ENCODE measurements at regions not wholly inside any gene's neighbourhood (a gene's known extent, or its start where the extent isn't known, plus 50 kb on each side); places are given as distances from the start of the nearest gene placed in this dataset.

- Histone ChIP-seq H3K9ac (ENCODE audit: control insufficient read depth, insufficient read depth, low read length) (no peak overlapping the region), H3K4me3 (no peak overlapping the region), H2AFZ (ENCODE audit: control insufficient read depth, low read depth, low read length) (no peak overlapping the region), H3K9me3 (replicated peaks; ENCODE audit: control insufficient read depth, insufficient read depth, low read length) (no peaks in the 10 kb centered on the region), H3K4me1 (ENCODE audit: control insufficient read depth, insufficient read depth, low read length) (no peaks in the 10 kb centered on the region), H3K79me2 (ENCODE audit: control insufficient read depth, insufficient read depth, low read length) (no peaks in the 10 kb centered on the region), H3K36me3 (ENCODE audit: control insufficient read depth in 2 of 2, insufficient read depth in 2 of 2, low read length in 1 of 2) (no peaks in the 10 kb centered on the region), H4K20me1 (ENCODE audit: control insufficient read depth, insufficient read depth) (no peaks in the 10 kb centered on the region), H3K27me3 (replicated peaks in 1 of 2; ENCODE audit: control insufficient read depth in 2 of 2, insufficient read depth in 2 of 2, low read length in 1 of 2) (no peaks in the 10 kb centered on the region), H3K4me2 (ENCODE audit: control insufficient read depth, insufficient read depth) (no peak overlapping the region), H3K27ac (ENCODE audit: control insufficient read depth, insufficient read depth) (no peak overlapping the region)
- in situ Hi-C loops (cut with MboI) = no loop called here
- intact Hi-C loops (cut with micrococcal nuclease; ENCODE audit: unreplicated experiment) = no loop called here
- DNase-seq (ENCODE audit: low read depth, low spot score) = no peak
- FAIRE-seq = no peak
- ATAC-seq = no peak
- RAD21 ChIA-PET (ENCODE audit: unreplicated experiment) = interaction anchor here (1.6 kb wide), 1 partner anchor 11 kb away, joined by 5 read pairs; no protein-coding TSS in a partner anchor
- TF ChIP-seq RCOR1 (conservative IDR thresholded peaks at IDR 0.05; ENCODE audit: low read depth, low read length) = no peak
- no peak for TF ChIP-seq IKZF2 (IDR thresholded peaks at IDR 0.05)
- TF ChIP-seq EED (IDR thresholded peaks at IDR 0.05; ENCODE audit: low read depth) = no peak
- SMC1A ChIA-PET (ENCODE audit: uncharacterized antibody, unreplicated experiment) = interaction anchor here (1.3 kb wide), 1 partner anchor 79 kb away, joined by 3 read pairs; no protein-coding TSS in a partner anchor
- POLR2A ChIA-PET = no interaction called here
- BruUV-seq (replicated peaks) = no TSS peak
- CTCF ChIA-PET = interaction anchor here (1.3 kb wide), 1 partner anchor 33 kb away, joined by 3 read pairs; no protein-coding TSS in a partner anchor
Measured at GRCh38 chr3:103137830-103138229, 703.0 kb downstream of the ZPLD1 start.

- no peaks in the 10 kb centered on the region for H3K9me3 ChIP-seq (replicated peaks; ENCODE audit: control insufficient read depth, insufficient read depth, low read length)
- H3K27ac ChIP-seq (ENCODE audit: control insufficient read depth, insufficient read depth) = no peak overlapping the region
- intact Hi-C loops (cut with micrococcal nuclease; ENCODE audit: unreplicated experiment) (no loop called here), in situ Hi-C loops (cut with MboI) (no loop called here)
- BruUV-seq (replicated peaks) = no TSS peak
- H3K9ac ChIP-seq (ENCODE audit: control insufficient read depth, insufficient read depth, low read length) = no peak overlapping the region
- H3K36me3 ChIP-seq (ENCODE audit: control insufficient read depth in 2 of 2, insufficient read depth in 2 of 2, low read length in 1 of 2) = no peaks in the 10 kb centered on the region
- RAD21 ChIA-PET (ENCODE audit: unreplicated experiment) = no interaction called here
- SMC1A ChIA-PET (ENCODE audit: uncharacterized antibody, unreplicated experiment) = no interaction called here
- no peak overlapping the region for H3K4me2 ChIP-seq (ENCODE audit: control insufficient read depth, insufficient read depth)
- H3K27me3 ChIP-seq (replicated peaks in 1 of 2; ENCODE audit: control insufficient read depth in 2 of 2, insufficient read depth in 2 of 2, low read length in 1 of 2) = no peaks in the 10 kb centered on the region
- ATAC-seq (no peak; the same call in 2 of the 3 replicates), DNase-seq (ENCODE audit: low read depth, low spot score) (no peak), FAIRE-seq (no peak)
- no peaks in the 10 kb centered on the region for H3K79me2 ChIP-seq (ENCODE audit: control insufficient read depth, insufficient read depth, low read length)
- CTCF ChIA-PET = no interaction called here
- no peaks in the 10 kb centered on the region for H3K4me1 ChIP-seq (ENCODE audit: control insufficient read depth, insufficient read depth, low read length)
- no peaks in the 10 kb centered on the region for H4K20me1 ChIP-seq (ENCODE audit: control insufficient read depth, insufficient read depth)
- H2AFZ ChIP-seq (ENCODE audit: control insufficient read depth, low read depth, low read length) = no peak overlapping the region
- WGBS (ENCODE audit: insufficient coverage, insufficient replicate concordance, low lambda C conversion rate, missing lambda C conversion rate) = 10% methylated on average over 1 of the region's 1 CpG
- POLR2A ChIA-PET = no interaction called here
- no peak overlapping the region for H3K4me3 ChIP-seq
- TF ChIP-seq NR2C1 (IDR thresholded peaks at IDR 0.05) (no peak), USF2 (IDR thresholded peaks at IDR 0.05; ENCODE audit: borderline replicate concordance, low read depth, low read length) (no peak), MTA3 (IDR thresholded peaks at IDR 0.05; ENCODE audit: borderline replicate concordance, low read length) (no peak), TARDBP (IDR thresholded peaks at IDR 0.05; ENCODE audit: borderline replicate concordance) (no peak), CREB1 (IDR thresholded peaks at IDR 0.05; ENCODE audit: low read depth) (no peak), MXI1 (IDR thresholded peaks at IDR 0.05; ENCODE audit: low read depth, low read length) (no peak), E2F8 (IDR thresholded peaks at IDR 0.05; ENCODE audit: low read depth, partially characterized antibody) (no peak), BHLHE40 (IDR thresholded peaks at IDR 0.05; ENCODE audit: borderline replicate concordance in 1 of 2, low read depth in 2 of 2, low read length in 1 of 2) (no peak), YBX1 (IDR thresholded peaks at IDR 0.05) (no peak), CREM (IDR thresholded peaks at IDR 0.05; ENCODE audit: low read depth) (no peak), ESRRA (IDR thresholded peaks at IDR 0.05; ENCODE audit: low read length) (no peak), ATF3 (IDR thresholded peaks at IDR 0.05; ENCODE audit: borderline replicate concordance, extremely low read depth, low read depth, low read length) (no peak), ZSCAN29 (IDR thresholded peaks at IDR 0.05) (no peak), GABPA (IDR thresholded peaks at IDR 0.05; ENCODE audit: low read depth) (no peak)
Measured at GRCh38 chr3:103158183-103158582, 723.4 kb downstream of the ZPLD1 start.
